ENCODE measurements at regions not wholly inside any gene's neighbourhood (a gene's known extent, or its start where the extent isn't known, plus 50 kb on each side); places are given as distances from the start of the nearest gene placed in this dataset.

DNA sequence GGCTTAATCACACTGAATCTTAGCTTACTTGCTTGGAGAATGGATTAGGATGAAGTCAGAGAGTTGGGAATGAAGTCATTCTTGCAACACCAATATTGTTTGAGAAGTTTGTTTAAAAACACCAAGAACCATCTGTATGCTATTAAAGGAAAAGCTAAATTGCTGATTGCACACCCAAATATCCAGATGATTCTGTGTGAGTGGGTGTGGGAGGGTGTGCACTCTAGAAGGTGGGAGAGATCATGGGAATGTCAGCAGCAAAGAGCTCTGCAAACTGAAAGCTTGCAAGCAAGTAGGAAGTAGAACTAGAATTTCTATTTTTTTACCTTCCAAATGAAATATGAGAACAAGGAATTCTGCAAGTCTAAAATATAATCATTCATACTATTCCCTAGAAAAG, 364.9 kb downstream of the NR2F2 start:
- no peak overlapping the region for H3K4me3 ChIP-seq (ENCODE audit: control insufficient read depth, low read depth, low read length)
- TF ChIP-seq, protein P1, sequence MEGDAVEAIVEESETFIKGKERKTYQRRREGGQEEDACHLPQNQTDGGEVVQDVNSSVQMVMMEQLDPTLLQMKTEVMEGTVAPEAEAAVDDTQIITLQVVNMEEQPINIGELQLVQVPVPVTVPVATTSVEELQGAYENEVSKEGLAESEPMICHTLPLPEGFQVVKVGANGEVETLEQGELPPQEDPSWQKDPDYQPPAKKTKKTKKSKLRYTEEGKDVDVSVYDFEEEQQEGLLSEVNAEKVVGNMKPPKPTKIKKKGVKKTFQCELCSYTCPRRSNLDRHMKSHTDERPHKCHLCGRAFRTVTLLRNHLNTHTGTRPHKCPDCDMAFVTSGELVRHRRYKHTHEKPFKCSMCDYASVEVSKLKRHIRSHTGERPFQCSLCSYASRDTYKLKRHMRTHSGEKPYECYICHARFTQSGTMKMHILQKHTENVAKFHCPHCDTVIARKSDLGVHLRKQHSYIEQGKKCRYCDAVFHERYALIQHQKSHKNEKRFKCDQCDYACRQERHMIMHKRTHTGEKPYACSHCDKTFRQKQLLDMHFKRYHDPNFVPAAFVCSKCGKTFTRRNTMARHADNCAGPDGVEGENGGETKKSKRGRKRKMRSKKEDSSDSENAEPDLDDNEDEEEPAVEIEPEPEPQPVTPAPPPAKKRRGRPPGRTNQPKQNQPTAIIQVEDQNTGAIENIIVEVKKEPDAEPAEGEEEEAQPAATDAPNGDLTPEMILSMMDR (IDR thresholded peaks at IDR 0.05; ENCODE audit: control insufficient read depth, insufficient read depth, low read depth, low read length, missing control alignments): no peak

DNA sequence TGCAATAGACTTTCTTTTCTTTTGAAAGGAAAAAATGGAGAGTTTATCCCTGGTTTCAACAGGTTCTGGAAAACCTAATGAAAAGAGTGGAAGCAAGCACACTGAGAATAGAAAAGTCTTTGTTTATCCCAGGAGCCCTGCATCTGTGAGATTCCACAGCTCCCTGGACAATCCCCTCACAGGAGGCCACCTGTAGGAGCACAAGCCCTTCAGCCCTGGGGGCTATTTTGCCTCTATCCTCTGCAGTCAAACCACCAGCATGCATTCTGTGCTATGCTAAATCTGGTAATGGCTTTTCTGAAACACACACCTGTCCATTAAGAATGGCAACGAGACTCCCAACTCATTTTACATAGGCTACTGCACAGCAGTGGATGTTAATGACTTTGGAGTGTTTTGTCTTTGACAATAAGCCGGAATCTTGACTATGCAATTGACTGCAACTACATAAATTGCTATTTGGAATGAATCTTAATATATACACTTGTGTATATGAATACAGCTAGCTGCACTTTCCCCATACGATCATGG, 369.4 kb downstream of the NR2F2 start:
- TF ChIP-seq, protein P1 (IDR thresholded peaks at IDR 0.05; ENCODE audit: control insufficient read depth, insufficient read depth, low read depth, low read length, missing control alignments): no peak
- no peak for DNase-seq (ENCODE audit: low read depth)
- H3K4me3 ChIP-seq (ENCODE audit: control insufficient read depth, low read depth, low read length): no peak overlapping the region

More for the DNA sequence above, 364.9 kb downstream of the NR2F2 start:
- no peak for DNase-seq (ENCODE audit: low read depth)

DNA sequence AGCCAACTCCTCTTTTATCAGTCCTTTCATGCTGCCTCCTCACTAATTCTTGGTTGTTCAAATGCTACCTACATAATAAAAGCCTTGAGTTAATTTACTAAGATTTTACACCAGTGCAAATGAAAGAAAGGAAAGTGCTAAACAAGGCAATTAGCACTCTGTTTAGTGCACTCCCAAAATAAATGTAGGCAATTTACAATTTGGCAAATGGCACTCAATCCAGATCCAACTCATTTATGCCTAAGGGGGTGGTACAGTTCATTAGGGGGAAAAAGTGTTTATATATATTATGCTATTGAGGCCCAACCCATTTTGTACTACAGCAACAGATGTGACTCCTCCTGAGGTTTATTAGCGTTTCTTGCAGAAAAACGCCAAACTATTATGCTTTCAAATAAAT, 370.1 kb downstream of the NR2F2 start:
- DNase-seq (ENCODE audit: low read depth): no peak
- no peak overlapping the region for H3K4me3 ChIP-seq (ENCODE audit: control insufficient read depth, low read depth, low read length)
- TF ChIP-seq, protein P1 (IDR thresholded peaks at IDR 0.05; ENCODE audit: control insufficient read depth, insufficient read depth, low read depth, low read length, missing control alignments): no peak

DNA sequence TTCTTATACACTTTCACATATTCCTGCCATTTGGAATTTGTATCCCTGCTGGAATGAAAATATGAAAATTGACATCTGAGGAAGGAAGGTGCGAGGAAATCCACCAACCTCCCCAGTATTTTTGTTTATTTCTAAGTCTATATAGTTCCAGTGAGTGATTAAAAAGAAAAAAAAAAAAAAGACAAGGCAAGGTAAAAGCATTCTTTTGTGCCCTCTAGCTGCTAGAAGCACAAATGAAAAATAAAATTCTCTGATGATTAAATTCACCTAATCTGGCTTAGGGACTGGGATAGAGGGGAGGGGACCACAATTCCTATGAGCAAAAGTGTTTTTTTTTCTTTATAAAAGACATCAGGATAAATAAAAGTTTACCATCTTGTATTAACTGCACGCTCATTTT, 370.9 kb downstream of the NR2F2 start:
- DNase-seq (ENCODE audit: low read depth): no peak
- TF ChIP-seq, protein P1 (IDR thresholded peaks at IDR 0.05; ENCODE audit: control insufficient read depth, insufficient read depth, low read depth, low read length, missing control alignments): no peak
- no peak overlapping the region for H3K4me3 ChIP-seq (ENCODE audit: control insufficient read depth, low read depth, low read length)

DNA sequence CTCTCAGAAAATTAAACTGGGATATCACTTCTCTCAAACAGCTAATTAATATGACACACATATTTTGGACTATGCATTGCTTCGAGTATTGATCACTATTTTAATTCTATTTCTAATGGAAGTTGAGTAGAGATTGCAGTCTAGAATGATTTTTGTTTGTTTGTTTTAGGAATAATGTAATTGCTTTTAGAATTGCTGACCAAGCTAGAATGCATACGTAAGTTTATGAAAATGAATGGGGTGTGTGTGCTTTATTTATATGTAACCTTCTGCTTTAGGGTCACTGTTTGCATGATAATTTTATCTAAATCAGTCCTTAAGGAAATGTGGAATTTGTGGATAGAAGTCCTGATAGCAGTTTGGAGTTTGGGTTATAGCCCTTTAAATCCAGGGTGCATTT, 371.4 kb downstream of the NR2F2 start:
- H3K4me3 ChIP-seq (ENCODE audit: control insufficient read depth, low read depth, low read length): no peak overlapping the region
- no peak for DNase-seq (ENCODE audit: low read depth)
- TF ChIP-seq, protein P1 (IDR thresholded peaks at IDR 0.05; ENCODE audit: control insufficient read depth, insufficient read depth, low read depth, low read length, missing control alignments): no peak

DNA sequence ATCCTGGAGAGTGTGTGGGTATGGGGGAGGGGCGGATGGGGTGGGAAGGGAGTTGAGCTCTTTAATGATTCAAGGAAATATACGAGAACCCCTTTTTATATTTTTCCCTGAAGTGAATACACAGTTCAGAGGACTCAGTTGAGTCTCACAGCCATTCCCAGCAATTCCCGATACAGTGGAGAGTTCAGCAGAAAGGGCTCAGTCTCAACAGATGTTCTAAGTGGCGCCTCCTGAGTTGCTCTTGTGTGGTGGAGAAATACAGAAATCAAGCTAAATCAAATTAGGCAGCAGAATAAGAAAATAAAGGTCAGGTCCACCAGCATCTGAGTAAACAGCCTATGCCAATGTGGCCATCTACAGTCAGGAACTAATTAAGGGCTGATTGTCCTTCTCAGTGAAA, 372.1 kb downstream of the NR2F2 start:
- H3K4me3 ChIP-seq (ENCODE audit: control insufficient read depth, low read depth, low read length): no peak overlapping the region
- no peak for DNase-seq (ENCODE audit: low read depth)
- TF ChIP-seq, protein P1 (IDR thresholded peaks at IDR 0.05; ENCODE audit: control insufficient read depth, insufficient read depth, low read depth, low read length, missing control alignments): no peak

DNA sequence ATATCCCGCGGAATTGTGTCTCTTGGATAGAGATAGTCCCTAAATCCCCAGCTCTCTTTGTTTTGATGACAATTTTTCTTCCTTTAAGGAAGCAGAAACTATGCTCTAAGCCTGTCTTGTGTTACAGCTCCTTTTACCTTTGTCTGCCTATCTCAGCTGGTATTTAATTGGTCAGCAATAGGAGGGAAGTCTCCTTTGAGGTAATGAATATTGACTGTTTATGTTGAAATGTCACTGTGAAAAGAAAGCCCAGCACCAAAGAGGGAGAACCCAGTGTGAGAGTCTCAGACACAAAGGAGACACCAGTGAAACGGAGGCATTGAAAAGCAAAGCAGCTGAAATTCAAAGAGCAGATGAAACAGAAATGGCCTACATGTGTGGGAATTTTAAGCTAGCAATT, 372.6 kb downstream of the NR2F2 start:
- no peak overlapping the region for H3K4me3 ChIP-seq (ENCODE audit: control insufficient read depth, low read depth, low read length)
- TF ChIP-seq, protein P1 (IDR thresholded peaks at IDR 0.05; ENCODE audit: control insufficient read depth, insufficient read depth, low read depth, low read length, missing control alignments): no peak

More for the DNA sequence above, 372.6 kb downstream of the NR2F2 start:
- DNase-seq (ENCODE audit: low read depth): no peak

Measured in AG09309 (cell line).